ENCODE measurements at regions not wholly inside any gene's neighbourhood (a gene's known extent, or its start where the extent isn't known, plus 50 kb on each side); places are given as distances from the start of the nearest gene placed in this dataset.

- peaks cover 6% of the 10 kb centered on the region for H3K9me3 Mint-ChIP-seq (ENCODE audit: low read depth)
- H3K27ac Mint-ChIP-seq (ENCODE audit: unreplicated experiment): no peak overlapping the region
- TF ChIP-seq, protein P1, sequence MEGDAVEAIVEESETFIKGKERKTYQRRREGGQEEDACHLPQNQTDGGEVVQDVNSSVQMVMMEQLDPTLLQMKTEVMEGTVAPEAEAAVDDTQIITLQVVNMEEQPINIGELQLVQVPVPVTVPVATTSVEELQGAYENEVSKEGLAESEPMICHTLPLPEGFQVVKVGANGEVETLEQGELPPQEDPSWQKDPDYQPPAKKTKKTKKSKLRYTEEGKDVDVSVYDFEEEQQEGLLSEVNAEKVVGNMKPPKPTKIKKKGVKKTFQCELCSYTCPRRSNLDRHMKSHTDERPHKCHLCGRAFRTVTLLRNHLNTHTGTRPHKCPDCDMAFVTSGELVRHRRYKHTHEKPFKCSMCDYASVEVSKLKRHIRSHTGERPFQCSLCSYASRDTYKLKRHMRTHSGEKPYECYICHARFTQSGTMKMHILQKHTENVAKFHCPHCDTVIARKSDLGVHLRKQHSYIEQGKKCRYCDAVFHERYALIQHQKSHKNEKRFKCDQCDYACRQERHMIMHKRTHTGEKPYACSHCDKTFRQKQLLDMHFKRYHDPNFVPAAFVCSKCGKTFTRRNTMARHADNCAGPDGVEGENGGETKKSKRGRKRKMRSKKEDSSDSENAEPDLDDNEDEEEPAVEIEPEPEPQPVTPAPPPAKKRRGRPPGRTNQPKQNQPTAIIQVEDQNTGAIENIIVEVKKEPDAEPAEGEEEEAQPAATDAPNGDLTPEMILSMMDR (IDR thresholded peaks at IDR 0.05): no peak
- H3K36me3 Mint-ChIP-seq (ENCODE audit: low read depth): no peaks in the 10 kb centered on the region
- peaks cover 11% of the 10 kb centered on the region for H3K4me1 Mint-ChIP-seq (ENCODE audit: low read depth)
- peaks cover 40% of the 10 kb centered on the region for H3K27me3 Mint-ChIP-seq (ENCODE audit: low read depth)
- no peak overlapping the region for H3K4me3 Mint-ChIP-seq (ENCODE audit: unreplicated experiment)
- DNase-seq (ENCODE audit: low spot score): no peak
Measured at GRCh38 chr1:13890766-13891165, 190.8 kb downstream of the PRDM2 start.

- peaks cover 41% of the 10 kb centered on the region for H3K27me3 Mint-ChIP-seq (ENCODE audit: low read depth)
- H3K4me3 Mint-ChIP-seq (ENCODE audit: unreplicated experiment): peak overlapping the region; percentile 59
- no peak overlapping the region for H3K27ac Mint-ChIP-seq (ENCODE audit: unreplicated experiment)
- H3K36me3 Mint-ChIP-seq (ENCODE audit: low read depth): no peaks in the 10 kb centered on the region
- TF ChIP-seq, protein P1 (IDR thresholded peaks at IDR 0.05): no peak
- no peak for DNase-seq (ENCODE audit: low spot score)
- peaks cover 6% of the 10 kb centered on the region for H3K9me3 Mint-ChIP-seq (ENCODE audit: low read depth)
- peaks cover 11% of the 10 kb centered on the region for H3K4me1 Mint-ChIP-seq (ENCODE audit: low read depth)
Measured at GRCh38 chr1:13892198-13892597, 192.2 kb downstream of the PRDM2 start.

DNA sequence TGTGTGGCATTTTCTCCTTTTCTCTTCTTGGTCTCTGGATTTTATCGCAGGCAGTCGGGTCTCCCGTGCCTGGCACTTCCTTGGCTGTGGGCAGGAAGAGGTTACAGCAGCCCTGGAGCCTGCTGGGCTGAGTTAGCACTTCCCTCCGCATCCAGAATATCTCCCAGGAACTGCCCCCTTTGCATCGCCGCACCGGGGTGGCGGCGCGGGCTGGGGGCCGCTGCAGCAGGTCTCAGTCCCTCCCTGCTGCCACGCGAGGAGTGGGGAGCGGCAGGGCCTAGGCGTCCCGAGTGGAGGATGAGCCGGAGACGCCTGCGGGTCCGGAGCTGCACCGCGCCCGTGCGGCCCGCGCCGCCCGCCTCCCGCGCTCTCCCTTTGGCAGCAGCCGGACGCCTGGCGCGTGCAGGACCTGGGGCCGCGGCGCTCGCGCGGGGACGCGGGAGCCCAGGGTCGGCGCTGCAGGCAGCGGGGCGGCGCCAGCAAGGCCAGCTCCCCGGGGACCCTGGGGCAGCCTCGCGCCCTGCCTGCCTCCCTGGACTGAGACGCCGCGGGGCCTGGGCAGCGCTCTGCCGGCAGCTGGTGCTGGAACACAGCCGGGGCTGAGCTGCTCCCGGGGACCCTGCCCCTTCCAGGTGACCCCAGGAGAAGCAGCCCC is 192.8 kb downstream of the PRDM2 start:
- H3K9me3 Mint-ChIP-seq (ENCODE audit: low read depth): peaks cover 6% of the 10 kb centered on the region
- H3K4me1 Mint-ChIP-seq (ENCODE audit: low read depth): peaks cover 11% of the 10 kb centered on the region
- no peaks in the 10 kb centered on the region for H3K36me3 Mint-ChIP-seq (ENCODE audit: low read depth)
- peak overlapping the region; percentile 59 for H3K4me3 Mint-ChIP-seq (ENCODE audit: unreplicated experiment)
- no peak for DNase-seq (ENCODE audit: low spot score)
- TF ChIP-seq, protein P1 (IDR thresholded peaks at IDR 0.05): no peak
- peaks cover 46% of the 10 kb centered on the region for H3K27me3 Mint-ChIP-seq (ENCODE audit: low read depth)
- H3K27ac Mint-ChIP-seq (ENCODE audit: unreplicated experiment): no peak overlapping the region

GRCh38 chr1:13893409-13893821 is 193.4 kb downstream of the PRDM2 start:
- H3K4me1 Mint-ChIP-seq (ENCODE audit: low read depth): peaks cover 11% of the 10 kb centered on the region
- no peak overlapping the region for H3K27ac Mint-ChIP-seq (ENCODE audit: unreplicated experiment)
- peak overlapping the region; percentile 33 for H3K4me3 Mint-ChIP-seq (ENCODE audit: unreplicated experiment)
- H3K36me3 Mint-ChIP-seq (ENCODE audit: low read depth): no peaks in the 10 kb centered on the region
- H3K27me3 Mint-ChIP-seq (ENCODE audit: low read depth): peaks cover 47% of the 10 kb centered on the region
- peaks cover 6% of the 10 kb centered on the region for H3K9me3 Mint-ChIP-seq (ENCODE audit: low read depth)
- TF ChIP-seq, protein P1 (IDR thresholded peaks at IDR 0.05): no peak
- DNase-seq (ENCODE audit: low spot score): no peak

GRCh38 chr1:13896932-13897331 is 196.9 kb downstream of the PRDM2 start:
- DNase-seq (ENCODE audit: low spot score): no peak
- Mint-ChIP-seq H3K4me1 (ENCODE audit: low read depth) (peaks cover 11% of the 10 kb centered on the region), H3K9me3 (ENCODE audit: low read depth) (no peaks in the 10 kb centered on the region), H3K27ac (ENCODE audit: unreplicated experiment) (no peak overlapping the region), H3K36me3 (ENCODE audit: low read depth) (no peaks in the 10 kb centered on the region), H3K27me3 (ENCODE audit: low read depth) (peaks cover 34% of the 10 kb centered on the region), H3K4me3 (ENCODE audit: unreplicated experiment) (no peak overlapping the region)
- TF ChIP-seq, protein P1 (IDR thresholded peaks at IDR 0.05): no peak

Measured in chondrocyte (in vitro differentiated cells).